BE2C (cell line): ENCODE measurements at regions not wholly inside any gene's neighbourhood (a gene's known extent, or its start where the extent isn't known, plus 50 kb on each side); places are given as distances from the start of the nearest gene placed in this dataset.

ENCODE experiments used
- DNase-seq: peaks from one replicate; pipeline ENCODE4 v3.0.0-alpha.2; 2020
- H3K27me3 ChIP-seq: fragments of 250-450 bp; sonication (Bioruptor Pico); 2 replicates; pipeline ENCODE4 v1.5.1; 2020; ENCODE audit warnings: mild to moderate bottlenecking
- H3K36me3 ChIP-seq: fragments of 250-450 bp; sonication (Bioruptor Pico); 2 replicates; pipeline ENCODE4 v1.5.1; 2020; ENCODE audit warnings: mild to moderate bottlenecking
- H3K4me1 ChIP-seq: fragments of 250-450 bp; sonication (Bioruptor Pico); 2 replicates; pipeline ENCODE4 v1.5.1; 2020
- H3K4me3 ChIP-seq: 2 replicates; pipeline ENCODE4 v1.5.1; 2011; ENCODE audit warnings: low read depth, low read length
- H3K9me3 ChIP-seq: fragments of 250-450 bp; sonication (Bioruptor Pico); 2 replicates; pipeline ENCODE4 v1.5.1; 2020
- TF ChIP-seq, protein P1 (sequence below): IDR thresholded peaks from 2 replicates; pipeline ENCODE4 v1.5.1; 2012; ENCODE audit warnings: mild to moderate bottlenecking, low read depth, low read length

DNA sequence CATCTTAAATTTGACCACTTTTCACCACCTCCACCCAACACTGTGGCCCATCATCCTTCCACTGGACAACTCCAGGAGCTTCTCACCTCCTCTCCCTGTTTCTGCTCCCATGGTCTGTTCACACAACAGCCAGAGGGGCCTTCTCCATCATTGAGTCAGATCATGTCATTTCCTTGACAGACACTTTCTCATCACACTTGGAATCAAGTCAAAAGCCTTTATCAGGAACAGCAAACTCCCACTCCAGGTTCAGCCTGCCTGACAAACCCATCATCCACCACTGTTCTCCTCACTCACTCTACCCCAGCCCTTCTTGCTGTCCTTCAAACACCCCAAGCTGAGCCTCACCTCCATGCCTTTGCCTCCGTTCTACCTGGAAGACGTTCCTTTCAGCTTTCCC, 78.4 kb upstream of the ADRA1B start:
- Histone ChIP-seq H3K9me3 (no peaks in the 10 kb centered on the region), H3K4me1 (no peaks in the 10 kb centered on the region), H3K4me3 (no peak overlapping the region), H3K27me3 (peaks cover 19% of the 10 kb centered on the region), H3K36me3 (no peaks in the 10 kb centered on the region)
- TF ChIP-seq, protein P1, sequence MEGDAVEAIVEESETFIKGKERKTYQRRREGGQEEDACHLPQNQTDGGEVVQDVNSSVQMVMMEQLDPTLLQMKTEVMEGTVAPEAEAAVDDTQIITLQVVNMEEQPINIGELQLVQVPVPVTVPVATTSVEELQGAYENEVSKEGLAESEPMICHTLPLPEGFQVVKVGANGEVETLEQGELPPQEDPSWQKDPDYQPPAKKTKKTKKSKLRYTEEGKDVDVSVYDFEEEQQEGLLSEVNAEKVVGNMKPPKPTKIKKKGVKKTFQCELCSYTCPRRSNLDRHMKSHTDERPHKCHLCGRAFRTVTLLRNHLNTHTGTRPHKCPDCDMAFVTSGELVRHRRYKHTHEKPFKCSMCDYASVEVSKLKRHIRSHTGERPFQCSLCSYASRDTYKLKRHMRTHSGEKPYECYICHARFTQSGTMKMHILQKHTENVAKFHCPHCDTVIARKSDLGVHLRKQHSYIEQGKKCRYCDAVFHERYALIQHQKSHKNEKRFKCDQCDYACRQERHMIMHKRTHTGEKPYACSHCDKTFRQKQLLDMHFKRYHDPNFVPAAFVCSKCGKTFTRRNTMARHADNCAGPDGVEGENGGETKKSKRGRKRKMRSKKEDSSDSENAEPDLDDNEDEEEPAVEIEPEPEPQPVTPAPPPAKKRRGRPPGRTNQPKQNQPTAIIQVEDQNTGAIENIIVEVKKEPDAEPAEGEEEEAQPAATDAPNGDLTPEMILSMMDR = no peak
- no peak for DNase-seq

DNA sequence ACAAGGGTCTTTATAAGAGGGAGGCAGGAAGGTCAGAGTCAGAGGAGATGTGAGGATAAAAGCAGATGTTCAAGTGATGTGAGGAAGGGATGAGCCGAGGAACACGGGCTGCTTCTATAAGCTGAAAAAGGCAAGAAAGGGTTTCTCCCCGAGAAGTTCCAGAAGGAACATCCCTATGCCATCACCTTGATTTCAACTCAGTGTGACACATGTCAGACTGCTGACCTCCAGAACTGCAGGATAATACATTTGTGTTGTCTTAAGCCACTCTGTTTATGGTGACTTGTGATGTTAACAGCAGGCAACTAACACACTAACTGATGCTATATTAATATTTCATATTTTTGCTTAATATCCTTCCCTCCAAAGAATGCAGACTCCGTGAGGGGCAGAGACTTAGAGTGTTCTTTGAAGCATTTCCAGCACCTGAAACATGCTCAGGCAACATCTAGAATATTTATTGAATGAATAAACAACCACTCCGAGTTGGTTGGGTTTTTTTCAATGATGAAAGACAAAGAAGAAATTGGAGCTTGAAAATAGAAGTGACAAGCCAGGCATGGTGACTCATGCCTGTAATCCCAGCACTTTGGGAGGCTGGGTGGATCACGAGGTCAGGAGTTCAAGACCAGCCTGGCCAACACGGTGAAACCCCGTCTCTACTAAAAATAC, 77.6 kb upstream of the ADRA1B start:
- H3K4me3 ChIP-seq = no peak overlapping the region
- no peaks in the 10 kb centered on the region for H3K36me3 ChIP-seq
- H3K4me1 ChIP-seq = no peaks in the 10 kb centered on the region
- TF ChIP-seq, protein P1 = no peak
- no peak for DNase-seq
- H3K27me3 ChIP-seq = peaks cover 14% of the 10 kb centered on the region
- no peaks in the 10 kb centered on the region for H3K9me3 ChIP-seq

DNA sequence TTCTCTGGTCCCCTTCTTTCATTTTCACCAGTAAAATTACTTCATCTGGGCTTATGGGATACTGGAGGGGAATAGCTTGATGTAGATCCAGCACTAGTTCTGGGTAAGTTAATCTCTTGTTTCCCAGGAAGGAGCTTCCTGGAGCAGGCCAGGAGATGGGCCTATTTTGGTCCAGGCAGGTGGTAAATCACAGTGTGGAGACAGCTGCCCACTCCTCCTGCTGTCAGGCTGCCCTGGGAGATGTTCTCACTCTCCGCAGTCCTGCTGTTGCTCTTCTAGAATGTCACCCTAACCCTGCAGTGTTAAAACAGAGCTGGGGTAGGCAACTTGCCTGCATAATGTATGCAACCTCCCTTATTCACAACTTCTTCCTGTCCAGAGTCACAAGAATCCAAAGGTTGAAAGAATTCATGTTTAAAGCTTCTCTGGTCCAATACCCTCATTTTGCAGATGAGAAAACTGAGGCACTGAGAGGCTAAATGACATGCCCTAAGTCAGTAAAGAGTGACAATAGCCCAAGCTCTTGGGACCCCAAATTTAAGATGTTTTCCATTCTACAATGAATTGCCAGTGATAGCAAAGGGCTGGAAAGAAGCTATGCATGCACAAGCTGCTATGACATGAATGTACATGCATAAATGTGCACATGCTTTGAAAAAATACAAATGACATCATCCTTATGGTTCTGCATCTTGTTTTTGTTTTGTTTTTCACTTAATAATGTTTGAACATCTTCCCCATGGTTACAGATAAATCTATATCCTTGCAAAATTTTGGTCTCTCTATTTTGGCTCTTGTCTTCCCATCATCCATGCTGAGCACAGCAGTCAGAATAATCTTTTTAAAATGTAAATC, 71.8 kb upstream of the ADRA1B start:
- TF ChIP-seq, protein P1 = no peak
- H3K9me3 ChIP-seq = no peaks in the 10 kb centered on the region
- no peak overlapping the region for H3K4me3 ChIP-seq
- H3K27me3 ChIP-seq = peaks cover 10% of the 10 kb centered on the region; the same call in 1 of the 2 replicates
- no peaks in the 10 kb centered on the region for H3K36me3 ChIP-seq
- DNase-seq = no peak
- no peaks in the 10 kb centered on the region for H3K4me1 ChIP-seq

DNA sequence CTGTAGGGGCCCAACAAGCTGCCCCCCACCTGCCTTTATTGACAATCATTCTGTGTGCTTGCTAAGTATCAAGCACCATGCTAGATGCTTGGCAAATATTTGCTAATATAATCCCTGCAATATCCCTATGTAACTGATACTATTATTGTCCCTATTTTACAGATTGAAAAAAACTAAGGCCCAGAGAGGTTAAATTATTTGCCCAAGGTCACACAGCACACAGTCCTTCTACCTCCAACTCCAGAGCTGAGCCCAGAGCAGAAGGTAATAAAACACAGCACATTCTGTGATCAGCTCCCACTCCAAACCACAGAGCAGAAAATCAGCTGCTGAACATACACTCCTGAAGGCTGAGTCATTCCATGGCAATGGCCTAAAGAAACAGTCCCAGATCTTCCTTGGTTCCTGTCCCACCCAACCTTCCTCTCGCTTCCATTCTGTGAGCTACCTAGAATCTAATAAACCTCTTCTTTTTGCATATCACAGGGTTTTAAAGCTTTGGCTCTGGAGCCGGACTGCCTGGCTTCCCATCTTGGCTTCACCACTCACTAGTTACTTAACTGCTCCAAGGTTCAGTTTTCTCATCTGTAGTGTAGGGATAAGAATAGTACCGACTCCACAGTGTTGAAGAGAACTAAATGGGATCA, 66.7 kb upstream of the ADRA1B start:
- no peaks in the 10 kb centered on the region for H3K9me3 ChIP-seq
- TF ChIP-seq, protein P1 = no peak
- DNase-seq = no peak
- no peaks in the 10 kb centered on the region for H3K27me3 ChIP-seq
- H3K36me3 ChIP-seq = no peaks in the 10 kb centered on the region
- H3K4me3 ChIP-seq = no peak overlapping the region
- H3K4me1 ChIP-seq = no peaks in the 10 kb centered on the region

GRCh38 chr5:159850160-159850559, 66.1 kb upstream of the ADRA1B start:
- TF ChIP-seq, protein P1 = no peak
- DNase-seq = no peak
- H3K4me1 ChIP-seq = no peaks in the 10 kb centered on the region
- no peak overlapping the region for H3K4me3 ChIP-seq
- H3K27me3 ChIP-seq = no peaks in the 10 kb centered on the region
- H3K9me3 ChIP-seq = no peaks in the 10 kb centered on the region
- H3K36me3 ChIP-seq = no peaks in the 10 kb centered on the region
